A673 (cell line): ENCODE measurements at regions not wholly inside any gene's neighbourhood (a gene's known extent, or its start where the extent isn't known, plus 50 kb on each side); places are given as distances from the start of the nearest gene placed in this dataset.

ENCODE experiments used
- EZH2 ChIP-seq: fragments of 200-600 bp; sonication (generic); IDR thresholded peaks from 2 replicates; pipeline ENCODE4 v1.6.1; 2017; ENCODE audit warnings: borderline replicate concordance, low read depth, mild to moderate bottlenecking, mixed read lengths, antibody characterized with exemption, low read length; ENCODE audit not compliant: poor library complexity, severe bottlenecking
- TF ChIP-seq, protein P1 (sequence below): fragments of 300-800, 200-600 bp; sonication (generic); conservative IDR thresholded peaks from 2 replicates; pipeline ENCODE4 v1.5.1; 2017; ENCODE audit warnings: low read depth, mild to moderate bottlenecking, antibody characterized with exemption, low read length, moderate library complexity, mixed read lengths

GRCh38 chr16:61083711-61084110, 952.5 kb downstream of the CDH8 start:
- TF ChIP-seq, protein P1, sequence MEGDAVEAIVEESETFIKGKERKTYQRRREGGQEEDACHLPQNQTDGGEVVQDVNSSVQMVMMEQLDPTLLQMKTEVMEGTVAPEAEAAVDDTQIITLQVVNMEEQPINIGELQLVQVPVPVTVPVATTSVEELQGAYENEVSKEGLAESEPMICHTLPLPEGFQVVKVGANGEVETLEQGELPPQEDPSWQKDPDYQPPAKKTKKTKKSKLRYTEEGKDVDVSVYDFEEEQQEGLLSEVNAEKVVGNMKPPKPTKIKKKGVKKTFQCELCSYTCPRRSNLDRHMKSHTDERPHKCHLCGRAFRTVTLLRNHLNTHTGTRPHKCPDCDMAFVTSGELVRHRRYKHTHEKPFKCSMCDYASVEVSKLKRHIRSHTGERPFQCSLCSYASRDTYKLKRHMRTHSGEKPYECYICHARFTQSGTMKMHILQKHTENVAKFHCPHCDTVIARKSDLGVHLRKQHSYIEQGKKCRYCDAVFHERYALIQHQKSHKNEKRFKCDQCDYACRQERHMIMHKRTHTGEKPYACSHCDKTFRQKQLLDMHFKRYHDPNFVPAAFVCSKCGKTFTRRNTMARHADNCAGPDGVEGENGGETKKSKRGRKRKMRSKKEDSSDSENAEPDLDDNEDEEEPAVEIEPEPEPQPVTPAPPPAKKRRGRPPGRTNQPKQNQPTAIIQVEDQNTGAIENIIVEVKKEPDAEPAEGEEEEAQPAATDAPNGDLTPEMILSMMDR, result no peak
- no peak for TF ChIP-seq EZH2
